ENCODE measurements at regions not wholly inside any gene's neighbourhood (a gene's known extent, or its start where the extent isn't known, plus 50 kb on each side); places are given as distances from the start of the nearest gene placed in this dataset.

GRCh38 chr3:94673876-94674275 lies 611.0 kb downstream of the NSUN3 start:
- DNase-seq (ENCODE audit: low read depth in 1 of 2, low spot score in 1 of 2): no peak

GRCh38 chr3:94686208-94686607 lies 623.3 kb downstream of the NSUN3 start:
- DNase-seq (ENCODE audit: low read depth in 1 of 2, low spot score in 1 of 2): no peak

GRCh38 chr3:94693997-94694640 lies 631.3 kb downstream of the NSUN3 start:
- no peak for DNase-seq (ENCODE audit: low read depth in 1 of 2, low spot score in 1 of 2)

GRCh38 chr3:94694894-94695293 lies 632.0 kb downstream of the NSUN3 start:
- no peak for DNase-seq (ENCODE audit: low read depth in 1 of 2, low spot score in 1 of 2)

GRCh38 chr3:94704467-94704866 lies 641.6 kb downstream of the NSUN3 start:
- DNase-seq (ENCODE audit: low read depth in 1 of 2, low spot score in 1 of 2): no peak

GRCh38 chr3:94709249-94709902 lies 646.5 kb downstream of the NSUN3 start:
- no peak for DNase-seq (ENCODE audit: low read depth in 1 of 2, low spot score in 1 of 2)

- DNase-seq (ENCODE audit: low read depth in 1 of 2, low spot score in 1 of 2): no peak
These were observed 651.3 kb downstream of the NSUN3 start for GRCh38 chr3:94714194-94714593.

- DNase-seq (ENCODE audit: low read depth in 1 of 2, low spot score in 1 of 2): no peak
These were observed 653.6 kb downstream of the NSUN3 start for GRCh38 chr3:94716326-94717018.

- DNase-seq (ENCODE audit: low read depth in 1 of 2, low spot score in 1 of 2): no peak
These were observed 671.3 kb downstream of the NSUN3 start for GRCh38 chr3:94734206-94734605.

GRCh38 chr3:94735354-94735753 lies 672.5 kb downstream of the NSUN3 start:
- no peak for DNase-seq (ENCODE audit: low read depth in 1 of 2, low spot score in 1 of 2)

GRCh38 chr3:94737116-94737515 lies 674.3 kb downstream of the NSUN3 start:
- no peak for DNase-seq (ENCODE audit: low read depth in 1 of 2, low spot score in 1 of 2)

GRCh38 chr3:94739420-94739819 lies 676.6 kb downstream of the NSUN3 start:
- no peak for DNase-seq (ENCODE audit: low read depth in 1 of 2, low spot score in 1 of 2)

- DNase-seq (ENCODE audit: low read depth in 1 of 2, low spot score in 1 of 2): no peak
These were observed 695.9 kb downstream of the NSUN3 start for GRCh38 chr3:94758751-94759150.

- DNase-seq (ENCODE audit: low read depth in 1 of 2, low spot score in 1 of 2): no peak
These were observed 709.5 kb downstream of the NSUN3 start for GRCh38 chr3:94772402-94772801.

GRCh38 chr3:94775746-94776145 lies 712.9 kb downstream of the NSUN3 start:
- DNase-seq (ENCODE audit: low read depth in 1 of 2, low spot score in 1 of 2): no peak

- no peak for DNase-seq (ENCODE audit: low read depth in 1 of 2, low spot score in 1 of 2)
These were observed 713.6 kb downstream of the NSUN3 start for GRCh38 chr3:94776401-94776915.

GRCh38 chr3:94778289-94778688 lies 715.4 kb downstream of the NSUN3 start:
- DNase-seq (ENCODE audit: low read depth in 1 of 2, low spot score in 1 of 2): no peak

- no peak for DNase-seq (ENCODE audit: low read depth in 1 of 2, low spot score in 1 of 2)
These were observed 716.1 kb downstream of the NSUN3 start for GRCh38 chr3:94778814-94779494.

- no peak for DNase-seq (ENCODE audit: low read depth in 1 of 2, low spot score in 1 of 2)
These were observed 716.8 kb downstream of the NSUN3 start for GRCh38 chr3:94779699-94780098.

GRCh38 chr3:94784274-94784673 lies 721.4 kb downstream of the NSUN3 start:
- no peak for DNase-seq (ENCODE audit: low read depth in 1 of 2, low spot score in 1 of 2)

- DNase-seq (ENCODE audit: low read depth in 1 of 2, low spot score in 1 of 2): no peak
These were observed 724.2 kb downstream of the NSUN3 start for GRCh38 chr3:94787066-94787465.
